H9 (cell line): ENCODE measurements at regions not wholly inside any gene's neighbourhood (a gene's known extent, or its start where the extent isn't known, plus 50 kb on each side); places are given as distances from the start of the nearest gene placed in this dataset.

Source experiments
- DNase-seq: peaks from one replicate; pipeline ENCODE4 v3.0.0-alpha.2; 2017
- H2AFZ ChIP-seq: one replicate; pipeline ENCODE4 v1.6.1; 2013; ENCODE audit warnings: mild to moderate bottlenecking, low read length, control low read depth, moderate library complexity
- H2AK5ac ChIP-seq: 2 replicates; pipeline ENCODE4 v1.6.1; 2013; ENCODE audit warnings: low read length, control low read depth, mixed read lengths; ENCODE audit not compliant: insufficient read length
- H2BK120ac ChIP-seq: one replicate; pipeline ENCODE4 v1.6.1; 2013; ENCODE audit warnings: low read depth, mild to moderate bottlenecking, low read length, control low read depth, inconsistent platforms; ENCODE audit not compliant: poor library complexity, severe bottlenecking
- H2BK12ac ChIP-seq: 2 replicates; pipeline ENCODE4 v1.6.1; 2013; ENCODE audit warnings: low read length, control low read depth, mixed read lengths, low read depth; ENCODE audit not compliant: insufficient read length
- H2BK15ac ChIP-seq: 2 replicates; pipeline ENCODE4 v1.6.1; 2013; ENCODE audit warnings: low read depth, low read length, control low read depth
- H2BK20ac ChIP-seq: one replicate; pipeline ENCODE4 v1.6.1; 2013; ENCODE audit warnings: low read depth, mild to moderate bottlenecking, low read length, control low read depth, inconsistent platforms; ENCODE audit not compliant: poor library complexity, severe bottlenecking
- H2BK5ac ChIP-seq: 2 replicates; pipeline ENCODE4 v1.6.1; 2013; ENCODE audit warnings: low read length, control low read depth, mixed read lengths; ENCODE audit not compliant: insufficient read length
- H3K14ac ChIP-seq: 2 replicates; pipeline ENCODE4 v1.6.1; 2013; ENCODE audit warnings: low read length, control low read depth; ENCODE audit not compliant: insufficient read depth
- H3K18ac ChIP-seq: 2 replicates; pipeline ENCODE4 v1.6.1; 2013; ENCODE audit warnings: low read depth, mild to moderate bottlenecking, mixed read lengths, low read length, control low read depth; ENCODE audit not compliant: insufficient read length
- H3K23ac ChIP-seq: 2 replicates; pipeline ENCODE4 v1.6.1; 2013; ENCODE audit warnings: low read length, control low read depth, mixed read lengths, low read depth; ENCODE audit not compliant: insufficient read length
- H3K23me2 ChIP-seq: 2 replicates; pipeline ENCODE4 v1.6.1; 2013; ENCODE audit warnings: low read depth, mild to moderate bottlenecking, mixed read lengths, low read length, control low read depth; ENCODE audit not compliant: insufficient read length, poor library complexity, severe bottlenecking
- H3K27ac ChIP-seq: 2 replicates; pipeline ENCODE4 v1.5.1; 2013; ENCODE audit warnings: low read length, control low read depth, mixed read lengths, low read depth; ENCODE audit not compliant: insufficient read length
- H3K27me3 ChIP-seq: 2 replicates; pipeline ENCODE4 v1.6.1; 2013; ENCODE audit warnings: low read length, control low read depth, inconsistent platforms; ENCODE audit not compliant: insufficient read depth
- H3K4ac ChIP-seq: 2 replicates; pipeline ENCODE4 v1.6.1; 2013; ENCODE audit warnings: low read depth, mild to moderate bottlenecking, control low read depth, inconsistent platforms, low read length, moderate library complexity
- H3K4me1 ChIP-seq: 2 replicates; pipeline ENCODE4 v1.6.1; 2013; ENCODE audit warnings: low read length, control low read depth, inconsistent platforms; ENCODE audit not compliant: insufficient read depth
- H3K4me2 ChIP-seq: 2 replicates; pipeline ENCODE4 v1.6.1; 2013; ENCODE audit warnings: low read length, control low read depth, mixed read lengths; ENCODE audit not compliant: insufficient read length, insufficient read depth
- H3K56ac ChIP-seq: 2 replicates; pipeline ENCODE4 v1.6.1; 2013; ENCODE audit warnings: low read depth, mild to moderate bottlenecking, mixed read lengths, low read length, control low read depth; ENCODE audit not compliant: insufficient read length
- H3K79me1 ChIP-seq: 2 replicates; pipeline ENCODE4 v1.6.1; 2013; ENCODE audit warnings: low read depth, mild to moderate bottlenecking, moderate library complexity, low read length, control low read depth, inconsistent platforms; ENCODE audit not compliant: insufficient read depth, poor library complexity, severe bottlenecking
- H3K79me2 ChIP-seq: 2 replicates; pipeline ENCODE4 v1.6.1; 2013; ENCODE audit warnings: low read length, control low read depth, inconsistent platforms; ENCODE audit not compliant: insufficient read depth
- H3K9ac ChIP-seq: 2 replicates; pipeline ENCODE4 v1.6.1; 2013; ENCODE audit warnings: low read length, control low read depth, mixed read lengths; ENCODE audit not compliant: insufficient read length; ENCODE audit errors: extremely low read depth
- H3K9me3 ChIP-seq: one replicate; pipeline ENCODE4 v1.6.1; 2013; ENCODE audit warnings: low read depth, low read length, inconsistent platforms; ENCODE audit not compliant: control insufficient read depth
- H3T11ph ChIP-seq: one replicate; pipeline ENCODE4 v1.6.1; 2013; ENCODE audit warnings: mild to moderate bottlenecking, low read length, control low read depth, inconsistent platforms
- H4K20me1 ChIP-seq: one replicate; pipeline ENCODE4 v1.6.1; 2013; ENCODE audit not compliant: control insufficient read depth, insufficient read length, insufficient read depth
- H4K5ac ChIP-seq: 2 replicates; pipeline ENCODE4 v1.6.1; 2013; ENCODE audit warnings: low read depth, mild to moderate bottlenecking, mixed read lengths, low read length, control low read depth; ENCODE audit not compliant: insufficient read length
- H4K8ac ChIP-seq: replicated peaks from 2 replicates; pipeline ENCODE4 v1.6.1; 2013; ENCODE audit warnings: low read length, control low read depth, mixed read lengths, low read depth; ENCODE audit not compliant: insufficient read length
- H4K91ac ChIP-seq: 2 replicates; pipeline ENCODE4 v1.6.1; 2013; ENCODE audit warnings: low read depth, mild to moderate bottlenecking, moderate library complexity, mixed read lengths, low read length, control low read depth; ENCODE audit not compliant: insufficient read length
- H3K27ac Mint-ChIP-seq, 3 experiments: 2 replicates in 2 of 3; 3 replicates in 1 of 3; pipeline ENCODE4 v1.8.0; 2020 to 2021; ENCODE audit warnings: mixed read lengths in 3 of 3, mild to moderate bottlenecking in 1 of 3, moderate library complexity in 1 of 3
- H3K27me3 Mint-ChIP-seq: 2 replicates; pipeline ENCODE4 v1.8.0; 2021; ENCODE audit warnings: low read depth, mild to moderate bottlenecking, moderate library complexity, mixed read lengths
- H3K36me3 Mint-ChIP-seq, 3 experiments: 2 replicates in 2 of 3; 3 replicates in 1 of 3; pipeline ENCODE4 v1.8.0; 2020 to 2021; ENCODE audit warnings: low read depth in 3 of 3, mixed read lengths in 3 of 3; ENCODE audit not compliant: insufficient read depth in 1 of 3
- H3K4me1 Mint-ChIP-seq, 2 experiments: 2 replicates each; pipeline ENCODE4 v1.8.0; 2020; ENCODE audit warnings: mixed read lengths in 2 of 2
- H3K4me3 Mint-ChIP-seq, 2 experiments: 2 replicates in 1 of 2; 3 replicates in 1 of 2; pipeline ENCODE4 v1.8.0; 2020 to 2021; ENCODE audit warnings: mild to moderate bottlenecking in 2 of 2, mixed read lengths in 2 of 2, moderate library complexity in 1 of 2
- H3K9me3 Mint-ChIP-seq, 2 experiments: 2 replicates in 1 of 2; 3 replicates in 1 of 2; pipeline ENCODE4 v1.8.0; 2020; ENCODE audit warnings: mild to moderate bottlenecking in 2 of 2, mixed read lengths in 2 of 2, moderate library complexity in 1 of 2
- WGBS: extraction: QIAGEN DNeasy Blood & Tissue Kit; methylation state at CpG from one replicate; pipeline ENCODE4 v1.1.7; 2013; ENCODE audit warnings: missing lambda C conversion rate, low lambda C conversion rate, mixed read lengths; ENCODE audit not compliant: insufficient read length; ENCODE audit errors: extremely low coverage; 5-methylcytosine and 5-hydroxymethylcytosine counted together
- TF ChIP-seq, protein P1 (sequence below): fragments of 200-600 bp; sonication (generic); conservative IDR thresholded peaks from 3 replicates; pipeline ENCODE4 v1.8.0; 2021; ENCODE audit warnings: antibody characterized with exemption, mild to moderate bottlenecking

DNA sequence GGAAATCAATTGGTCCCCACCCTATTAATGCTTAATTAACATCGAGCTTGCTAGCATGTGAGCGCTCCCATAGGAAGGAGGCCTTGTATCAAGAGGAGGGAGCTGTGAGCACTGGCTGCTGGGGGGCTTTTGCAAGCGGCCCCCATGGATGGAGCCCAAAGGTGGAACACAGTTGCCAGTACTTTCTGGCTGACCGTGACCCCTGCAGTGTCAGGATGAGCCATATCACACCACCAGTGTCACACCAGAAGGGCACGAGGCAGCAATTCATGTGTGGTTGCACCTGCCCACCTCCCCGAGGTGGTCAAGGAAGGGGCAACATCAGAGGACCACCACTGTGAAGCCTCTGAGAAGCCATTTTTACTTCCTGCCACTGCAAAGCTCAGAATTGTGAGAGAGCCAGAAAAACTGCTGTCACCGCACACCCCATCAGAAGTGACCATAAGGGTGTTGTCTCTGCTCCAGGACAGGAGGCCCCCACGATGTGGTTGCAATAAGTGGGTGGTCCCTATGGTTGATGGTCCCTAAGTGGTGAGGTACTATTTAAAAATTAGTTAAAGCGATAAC lies 99.8 kb upstream of the RAB6C start:
- no peak overlapping the region for H2BK5ac ChIP-seq
- no peak overlapping the region for H3K27ac ChIP-seq
- Mint-ChIP-seq H3K27me3 (peaks cover 4% of the 10 kb centered on the region), H3K9me3 (no peaks in the 10 kb centered on the region), H3K4me3 (no peak overlapping the region), H3K4me1 (peaks cover 9 to 11% of the 10 kb centered on the region in 2 experiments), H3K36me3 (no peaks in the 10 kb centered on the region), H3K27ac (no peak overlapping the region)
- TF ChIP-seq, protein P1, sequence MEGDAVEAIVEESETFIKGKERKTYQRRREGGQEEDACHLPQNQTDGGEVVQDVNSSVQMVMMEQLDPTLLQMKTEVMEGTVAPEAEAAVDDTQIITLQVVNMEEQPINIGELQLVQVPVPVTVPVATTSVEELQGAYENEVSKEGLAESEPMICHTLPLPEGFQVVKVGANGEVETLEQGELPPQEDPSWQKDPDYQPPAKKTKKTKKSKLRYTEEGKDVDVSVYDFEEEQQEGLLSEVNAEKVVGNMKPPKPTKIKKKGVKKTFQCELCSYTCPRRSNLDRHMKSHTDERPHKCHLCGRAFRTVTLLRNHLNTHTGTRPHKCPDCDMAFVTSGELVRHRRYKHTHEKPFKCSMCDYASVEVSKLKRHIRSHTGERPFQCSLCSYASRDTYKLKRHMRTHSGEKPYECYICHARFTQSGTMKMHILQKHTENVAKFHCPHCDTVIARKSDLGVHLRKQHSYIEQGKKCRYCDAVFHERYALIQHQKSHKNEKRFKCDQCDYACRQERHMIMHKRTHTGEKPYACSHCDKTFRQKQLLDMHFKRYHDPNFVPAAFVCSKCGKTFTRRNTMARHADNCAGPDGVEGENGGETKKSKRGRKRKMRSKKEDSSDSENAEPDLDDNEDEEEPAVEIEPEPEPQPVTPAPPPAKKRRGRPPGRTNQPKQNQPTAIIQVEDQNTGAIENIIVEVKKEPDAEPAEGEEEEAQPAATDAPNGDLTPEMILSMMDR = no peak
- no peak overlapping the region for H3K4ac ChIP-seq
- no peaks in the 10 kb centered on the region for H3K79me2 ChIP-seq
- H2AFZ ChIP-seq = no peak overlapping the region
- no peak overlapping the region for H3K23ac ChIP-seq
- no peaks in the 10 kb centered on the region for H3K27me3 ChIP-seq
- H4K20me1 ChIP-seq = no peaks in the 10 kb centered on the region
- no peak overlapping the region for H4K5ac ChIP-seq
- no peak overlapping the region for H4K91ac ChIP-seq
- H4K8ac ChIP-seq = no peak overlapping the region
- no peaks in the 10 kb centered on the region for H3K4me1 ChIP-seq
- no peak for DNase-seq
- no peaks in the 10 kb centered on the region for H3K9me3 ChIP-seq
- no peak overlapping the region for H3T11ph ChIP-seq
- H2BK15ac ChIP-seq = no peak overlapping the region
- no peak overlapping the region for H2BK12ac ChIP-seq
- no peak overlapping the region for H3K18ac ChIP-seq
- no peak overlapping the region for H3K4me2 ChIP-seq
- no peak overlapping the region for H3K14ac ChIP-seq
- no peak overlapping the region for H2BK120ac ChIP-seq
- peaks cover 4% of the 10 kb centered on the region for H3K23me2 ChIP-seq
- no peak overlapping the region for H3K9ac ChIP-seq
- no peak overlapping the region for H3K56ac ChIP-seq
- no peak overlapping the region for H2BK20ac ChIP-seq
- WGBS = no CpG with 5 or more reads among the region's 9 CpGs
- H3K79me1 ChIP-seq = no peaks in the 10 kb centered on the region
- H2AK5ac ChIP-seq = no peak overlapping the region
